Astrocyte (in vitro differentiated cells and primary cell): ENCODE measurements at regions not wholly inside any gene's neighbourhood (a gene's known extent, or its start where the extent isn't known, plus 50 kb on each side); places are given as distances from the start of the nearest gene placed in this dataset.

Source experiments
- DNase-seq: peaks from one replicate; pipeline ENCODE4 v3.0.0-alpha.2; 2010; ENCODE audit warnings: low read depth
- FAIRE-seq: peaks from 2 replicates; lab custom pipeline; 2011; peaks lifted over from hg19 to GRCh38; lab: Jason Lieb, UNC
- H2AFZ ChIP-seq: 2 replicates; pipeline ENCODE4 v1.6.0; 2012; ENCODE audit warnings: low read depth, low read length, inconsistent platforms
- H3K27ac ChIP-seq: 2 replicates; pipeline ENCODE4 v1.5.1; 2011; ENCODE audit warnings: low read depth, low read length, inconsistent platforms
- H3K27me3 ChIP-seq: 2 replicates; pipeline ENCODE4 v1.6.0; 2011; ENCODE audit warnings: low read length, inconsistent platforms; ENCODE audit not compliant: insufficient read depth
- H3K36me3 ChIP-seq: 2 replicates; pipeline ENCODE4 v1.5.1; 2011; ENCODE audit warnings: low read length, inconsistent platforms; ENCODE audit not compliant: insufficient read depth
- H3K4me1 ChIP-seq: 2 replicates; pipeline ENCODE4 v1.5.1; 2011; ENCODE audit warnings: low read length, inconsistent platforms; ENCODE audit not compliant: insufficient read depth
- H3K4me2 ChIP-seq: 2 replicates; pipeline ENCODE4 v1.6.0; 2012; ENCODE audit warnings: low read length, inconsistent platforms
- H3K4me3 ChIP-seq: 2 replicates; pipeline ENCODE4 v1.5.1; 2011; ENCODE audit warnings: low read depth, mild to moderate bottlenecking, low read length, inconsistent platforms; ENCODE audit not compliant: insufficient read depth
- H3K79me2 ChIP-seq: 2 replicates; pipeline ENCODE4 v1.6.0; 2012; ENCODE audit warnings: mild to moderate bottlenecking, low read length, inconsistent platforms; ENCODE audit not compliant: insufficient read depth
- H3K9ac ChIP-seq: 2 replicates; pipeline ENCODE4 v1.6.0; 2012; ENCODE audit warnings: mild to moderate bottlenecking, low read length, inconsistent platforms
- H3K9me3 ChIP-seq: 2 replicates; pipeline ENCODE4 v1.5.1; 2012; ENCODE audit warnings: low read depth, mild to moderate bottlenecking, low read length, inconsistent platforms; ENCODE audit not compliant: insufficient read depth
- H4K20me1 ChIP-seq: 2 replicates; pipeline ENCODE4 v1.6.0; 2012; ENCODE audit warnings: low read length, inconsistent platforms; ENCODE audit not compliant: insufficient read depth
- H3K27ac Mint-ChIP-seq: one replicate; pipeline ENCODE4 v1.8.0; 2021; ENCODE audit warnings: mild to moderate bottlenecking, mixed read lengths; ENCODE audit not compliant: unreplicated experiment
- H3K27me3 Mint-ChIP-seq: one replicate; pipeline ENCODE4 v1.8.0; 2021; ENCODE audit warnings: low read depth, mixed read lengths; ENCODE audit not compliant: unreplicated experiment
- H3K36me3 Mint-ChIP-seq: one replicate; pipeline ENCODE4 v1.8.0; 2021; ENCODE audit warnings: low read depth, mixed read lengths; ENCODE audit not compliant: unreplicated experiment
- H3K4me1 Mint-ChIP-seq: one replicate; pipeline ENCODE4 v1.8.0; 2021; ENCODE audit warnings: low read depth, mixed read lengths; ENCODE audit not compliant: unreplicated experiment
- H3K4me3 Mint-ChIP-seq: one replicate; pipeline ENCODE4 v1.8.0; 2021; ENCODE audit warnings: mild to moderate bottlenecking, moderate library complexity, mixed read lengths; ENCODE audit not compliant: unreplicated experiment
- H3K9me3 Mint-ChIP-seq: one replicate; pipeline ENCODE4 v1.8.0; 2021; ENCODE audit warnings: mild to moderate bottlenecking, mixed read lengths; ENCODE audit not compliant: unreplicated experiment
- CTCF ChIP-seq: IDR thresholded peaks from 2 replicates; pipeline ENCODE4 v1.5.1; 2011; ENCODE audit warnings: low read depth, mild to moderate bottlenecking, inconsistent platforms, low read length, moderate library complexity; ENCODE audit not compliant: insufficient read depth
- EZH2 ChIP-seq: IDR thresholded peaks from 2 replicates; pipeline ENCODE4 v1.6.1; 2012; ENCODE audit warnings: mild to moderate bottlenecking, low read length, inconsistent platforms; ENCODE audit not compliant: insufficient read depth

- no peak overlapping the region for H3K27ac ChIP-seq
- Mint-ChIP-seq H3K4me1 (no peaks in the 10 kb centered on the region), H3K36me3 (no peaks in the 10 kb centered on the region), H3K27ac (no peak overlapping the region), H3K27me3 (peaks cover 11% of the 10 kb centered on the region), H3K4me3 (no peak overlapping the region), H3K9me3 (no peaks in the 10 kb centered on the region)
- H3K4me1 ChIP-seq, result no peaks in the 10 kb centered on the region
- no peak for FAIRE-seq
- H2AFZ ChIP-seq, result no peak overlapping the region
- no peaks in the 10 kb centered on the region for H4K20me1 ChIP-seq
- no peak overlapping the region for H3K4me2 ChIP-seq
- H3K4me3 ChIP-seq, result no peak overlapping the region
- no peak overlapping the region for H3K9ac ChIP-seq
- H3K9me3 ChIP-seq, result no peaks in the 10 kb centered on the region
- no peaks in the 10 kb centered on the region for H3K79me2 ChIP-seq
- no peak for TF ChIP-seq EZH2
- TF ChIP-seq CTCF, result no peak
- H3K36me3 ChIP-seq, result no peaks in the 10 kb centered on the region
- H3K27me3 ChIP-seq, result no peaks in the 10 kb centered on the region
- DNase-seq, result no peak
Measured at GRCh38 chr12:13680916-13681315, 300.5 kb downstream of the GRIN2B start.

- no peaks in the 10 kb centered on the region for H3K27me3 ChIP-seq
- DNase-seq (no peak), FAIRE-seq (no peak)
- TF ChIP-seq CTCF (no peak), EZH2 (no peak)
- H3K27ac Mint-ChIP-seq, result no peak overlapping the region
- no peaks in the 10 kb centered on the region for H3K9me3 Mint-ChIP-seq
- no peaks in the 10 kb centered on the region for H3K4me1 Mint-ChIP-seq
- H3K9me3 ChIP-seq, result no peaks in the 10 kb centered on the region
- no peak overlapping the region for H3K27ac ChIP-seq
- no peak overlapping the region for H3K9ac ChIP-seq
- no peaks in the 10 kb centered on the region for H3K36me3 Mint-ChIP-seq
- H3K79me2 ChIP-seq, result no peaks in the 10 kb centered on the region
- peaks cover 15% of the 10 kb centered on the region for H3K27me3 Mint-ChIP-seq
- no peaks in the 10 kb centered on the region for H3K4me1 ChIP-seq
- H4K20me1 ChIP-seq, result no peaks in the 10 kb centered on the region
- no peaks in the 10 kb centered on the region for H3K36me3 ChIP-seq
- no peak overlapping the region for H3K4me2 ChIP-seq
- H3K4me3 ChIP-seq, result no peak overlapping the region
- H3K4me3 Mint-ChIP-seq, result no peak overlapping the region
- no peak overlapping the region for H2AFZ ChIP-seq
Measured at GRCh38 chr12:13676880-13677279, 304.5 kb downstream of the GRIN2B start.

GRCh38 chr12:13670285-13670866, 311.0 kb downstream of the GRIN2B start:
- no peak overlapping the region for H3K27ac Mint-ChIP-seq
- Histone ChIP-seq H3K9me3 (no peaks in the 10 kb centered on the region), H3K9ac (no peak overlapping the region), H3K36me3 (no peaks in the 10 kb centered on the region), H2AFZ (no peak overlapping the region), H3K4me2 (no peak overlapping the region), H3K79me2 (no peaks in the 10 kb centered on the region), H3K4me1 (no peaks in the 10 kb centered on the region), H3K4me3 (no peak overlapping the region), H3K27ac (no peak overlapping the region), H3K27me3 (no peaks in the 10 kb centered on the region), H4K20me1 (no peaks in the 10 kb centered on the region)
- peaks cover 11% of the 10 kb centered on the region for H3K27me3 Mint-ChIP-seq
- H3K4me1 Mint-ChIP-seq, result no peaks in the 10 kb centered on the region
- no peak for DNase-seq
- no peak for FAIRE-seq
- TF ChIP-seq CTCF (no peak), EZH2 (no peak)
- no peaks in the 10 kb centered on the region for H3K9me3 Mint-ChIP-seq
- H3K4me3 Mint-ChIP-seq, result no peak overlapping the region
- no peaks in the 10 kb centered on the region for H3K36me3 Mint-ChIP-seq
